ENCODE measurements at regions not wholly inside any gene's neighbourhood (a gene's known extent, or its start where the extent isn't known, plus 50 kb on each side); places are given as distances from the start of the nearest gene placed in this dataset.

GRCh38 chr6:126148853-126149252 is 162.5 kb downstream of the TRMT11 start:
- DNase-seq, result no peak

GRCh38 chr6:126152372-126152745 is 166.0 kb downstream of the TRMT11 start:
- DNase-seq, result no peak

- peak; percentile 64 for DNase-seq
Measured at GRCh38 chr6:126153661-126154060, 167.3 kb downstream of the TRMT11 start.

GRCh38 chr6:126156973-126157372 is 170.6 kb downstream of the TRMT11 start:
- DNase-seq, result no peak

GRCh38 chr6:126167726-126168125 is 172.2 kb upstream of the CENPW start:
- DNase-seq, result no peak

- no peak for DNase-seq
Measured at GRCh38 chr6:126170433-126170832, 169.5 kb upstream of the CENPW start.

- peak; percentile 17 for DNase-seq
Measured at GRCh38 chr6:126170978-126171382, 168.9 kb upstream of the CENPW start.

- no peak for DNase-seq
Measured at GRCh38 chr6:126172131-126172530, 167.8 kb upstream of the CENPW start.

- DNase-seq, result no peak
Measured at GRCh38 chr6:126173265-126173664, 166.7 kb upstream of the CENPW start.

- DNase-seq, result no peak
Measured at GRCh38 chr6:126174697-126175096, 165.2 kb upstream of the CENPW start.

GRCh38 chr6:126175251-126175650 is 164.7 kb upstream of the CENPW start:
- DNase-seq, result no peak

GRCh38 chr6:126176282-126176681 is 163.6 kb upstream of the CENPW start:
- peak; percentile 12 for DNase-seq

GRCh38 chr6:126180585-126180984 is 159.3 kb upstream of the CENPW start:
- DNase-seq, result peak; percentile 90

GRCh38 chr6:126181173-126181741 is 158.7 kb upstream of the CENPW start:
- no peak for DNase-seq

- no peak for DNase-seq
Measured at GRCh38 chr6:126181890-126182289, 158.0 kb upstream of the CENPW start.

- no peak for DNase-seq
Measured at GRCh38 chr6:126182650-126183311, 157.1 kb upstream of the CENPW start.

- no peak for DNase-seq
Measured at GRCh38 chr6:126185774-126186173, 154.1 kb upstream of the CENPW start.

- peak; percentile 56 for DNase-seq
Measured at GRCh38 chr6:126188279-126188909, 151.5 kb upstream of the CENPW start.

GRCh38 chr6:126195625-126196236 is 144.2 kb upstream of the CENPW start:
- DNase-seq, result no peak

GRCh38 chr6:126198631-126199030 is 141.3 kb upstream of the CENPW start:
- no peak for DNase-seq

- DNase-seq, result no peak
Measured at GRCh38 chr6:126199466-126199865, 140.4 kb upstream of the CENPW start.

GRCh38 chr6:126202707-126203106 is 137.2 kb upstream of the CENPW start:
- DNase-seq, result no peak

GRCh38 chr6:126204126-126204525 is 135.8 kb upstream of the CENPW start:
- no peak for DNase-seq

GRCh38 chr6:126204598-126204997 is 135.3 kb upstream of the CENPW start:
- no peak for DNase-seq

All from fibroblast of skin of right biceps (primary cell).